MM.1S (cell line): ENCODE measurements at regions not wholly inside any gene's neighbourhood (a gene's known extent, or its start where the extent isn't known, plus 50 kb on each side); places are given as distances from the start of the nearest gene placed in this dataset.

ENCODE experiments used
- DNase-seq: peaks from one replicate; pipeline ENCODE4 v3.0.0-alpha.2; 2015
- H2AFZ ChIP-seq: fragments of 300-600 bp; sonication (generic); 2 replicates; pipeline ENCODE4 v1.6.0; 2016; ENCODE audit warnings: antibody characterized with exemption, low read length
- H3F3A ChIP-seq: fragments of 300-600 bp; sonication (generic); 2 replicates; pipeline ENCODE4 v1.6.1; 2016; ENCODE audit warnings: mild to moderate bottlenecking, antibody characterized with exemption, low read length, moderate library complexity, mixed read lengths; ENCODE audit not compliant: insufficient read depth
- H3K27ac ChIP-seq: fragments of 300-600 bp; sonication (generic); 2 replicates; pipeline ENCODE4 v1.5.1; 2016; ENCODE audit warnings: mild to moderate bottlenecking, low read length
- H3K27me3 ChIP-seq: fragments of 300-600 bp; sonication (generic); replicated peaks from 2 replicates; pipeline ENCODE4 v1.6.0; 2016; ENCODE audit warnings: low read length; ENCODE audit not compliant: insufficient read depth
- H3K36me3 ChIP-seq: fragments of 300-600 bp; sonication (generic); replicated peaks from 2 replicates; pipeline ENCODE4 v1.6.1; 2016; ENCODE audit warnings: mild to moderate bottlenecking, low read length, mixed read lengths; ENCODE audit not compliant: insufficient read depth
- H3K4me1 ChIP-seq: fragments of 300-600 bp; sonication (generic); 2 replicates; pipeline ENCODE4 v1.6.1; 2016; ENCODE audit warnings: low read length, mixed read lengths
- H3K4me2 ChIP-seq: fragments of 300-600 bp; sonication (generic); 2 replicates; pipeline ENCODE4 v1.6.0; 2016; ENCODE audit warnings: low read depth, low read length
- H3K4me3 ChIP-seq: fragments of 300-600 bp; sonication (generic); 2 replicates; pipeline ENCODE4 v1.5.1; 2016; ENCODE audit warnings: low read length, mixed read lengths
- H3K79me2 ChIP-seq: fragments of 300-600 bp; sonication (generic); 2 replicates; pipeline ENCODE4 v1.6.1; 2016; ENCODE audit warnings: mixed run types, low read length, mixed read lengths
- H3K9ac ChIP-seq: fragments of 300-600 bp; sonication (generic); 2 replicates; pipeline ENCODE4 v1.6.1; 2016; ENCODE audit warnings: low read length, mixed read lengths
- H3K9me2 ChIP-seq: fragments of 300-600 bp; sonication (generic); replicated peaks from 2 replicates; pipeline ENCODE4 v1.6.1; 2016; ENCODE audit warnings: mild to moderate bottlenecking, low read length, mixed read lengths; ENCODE audit not compliant: insufficient read depth
- H3K9me3 ChIP-seq: fragments of 300-600 bp; sonication (generic); replicated peaks from 2 replicates; pipeline ENCODE4 v1.6.1; 2016; ENCODE audit warnings: mild to moderate bottlenecking, low read length, mixed read lengths; ENCODE audit not compliant: insufficient read depth
- H4K20me1 ChIP-seq: fragments of 300-600 bp; sonication (generic); 2 replicates; pipeline ENCODE4 v1.6.1; 2016; ENCODE audit warnings: mild to moderate bottlenecking, low read length, moderate library complexity, mixed read lengths; ENCODE audit not compliant: insufficient read depth
- EZH2 ChIP-seq: fragments of 300-600 bp; sonication (generic); optimal IDR thresholded peaks from 2 replicates; pipeline ENCODE3; 2017; ENCODE audit warnings: low read depth, mild to moderate bottlenecking, antibody characterized with exemption, low read length, mixed read lengths
- EZH2phosphoT487 ChIP-seq: fragments of 300-600 bp; sonication (generic); IDR thresholded peaks from 2 replicates; pipeline ENCODE4 v1.6.1; 2018; ENCODE audit warnings: antibody characterized with exemption, low read length
- TF ChIP-seq, protein P1 (sequence below): fragments of 300-600 bp; sonication (generic); IDR thresholded peaks from 2 replicates; pipeline ENCODE4 v1.5.1; 2016; ENCODE audit warnings: antibody characterized with exemption, low read length, mixed read lengths

DNA sequence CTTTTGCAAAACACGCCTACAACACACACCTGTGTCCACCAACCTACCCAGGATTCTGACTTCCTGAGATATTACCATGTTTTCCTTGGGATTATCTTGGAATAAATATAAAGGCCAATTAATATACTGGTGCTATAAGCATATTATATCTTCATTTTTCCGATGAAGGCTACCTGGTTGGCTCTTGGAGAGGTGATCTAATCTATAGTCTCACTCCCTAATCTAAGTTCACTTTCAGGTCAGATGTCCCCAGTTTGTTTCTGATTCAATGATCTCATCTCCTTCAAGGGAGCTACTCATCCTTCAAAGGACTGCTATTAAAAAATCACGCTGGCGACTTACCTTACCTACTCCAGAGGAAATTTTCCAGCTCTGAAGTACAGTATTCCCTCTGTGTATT lies 517.5 kb downstream of the KLF5 start:
- Histone ChIP-seq H2AFZ (no peak overlapping the region), H3K9me3 (no peaks in the 10 kb centered on the region), H3K4me2 (no peak overlapping the region), H3K36me3 (no peaks in the 10 kb centered on the region), H3K9me2 (no peaks in the 10 kb centered on the region), H3K27ac (no peak overlapping the region), H3K9ac (no peak overlapping the region), H3K27me3 (no peaks in the 10 kb centered on the region), H3K79me2 (no peaks in the 10 kb centered on the region), H3F3A (no peaks in the 10 kb centered on the region), H3K4me1 (no peaks in the 10 kb centered on the region), H3K4me3 (no peak overlapping the region), H4K20me1 (no peaks in the 10 kb centered on the region)
- no peak for DNase-seq
- no peak for TF ChIP-seq EZH2phosphoT487
- no peak for TF ChIP-seq EZH2
- TF ChIP-seq, protein P1, sequence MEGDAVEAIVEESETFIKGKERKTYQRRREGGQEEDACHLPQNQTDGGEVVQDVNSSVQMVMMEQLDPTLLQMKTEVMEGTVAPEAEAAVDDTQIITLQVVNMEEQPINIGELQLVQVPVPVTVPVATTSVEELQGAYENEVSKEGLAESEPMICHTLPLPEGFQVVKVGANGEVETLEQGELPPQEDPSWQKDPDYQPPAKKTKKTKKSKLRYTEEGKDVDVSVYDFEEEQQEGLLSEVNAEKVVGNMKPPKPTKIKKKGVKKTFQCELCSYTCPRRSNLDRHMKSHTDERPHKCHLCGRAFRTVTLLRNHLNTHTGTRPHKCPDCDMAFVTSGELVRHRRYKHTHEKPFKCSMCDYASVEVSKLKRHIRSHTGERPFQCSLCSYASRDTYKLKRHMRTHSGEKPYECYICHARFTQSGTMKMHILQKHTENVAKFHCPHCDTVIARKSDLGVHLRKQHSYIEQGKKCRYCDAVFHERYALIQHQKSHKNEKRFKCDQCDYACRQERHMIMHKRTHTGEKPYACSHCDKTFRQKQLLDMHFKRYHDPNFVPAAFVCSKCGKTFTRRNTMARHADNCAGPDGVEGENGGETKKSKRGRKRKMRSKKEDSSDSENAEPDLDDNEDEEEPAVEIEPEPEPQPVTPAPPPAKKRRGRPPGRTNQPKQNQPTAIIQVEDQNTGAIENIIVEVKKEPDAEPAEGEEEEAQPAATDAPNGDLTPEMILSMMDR: no peak

GRCh38 chr13:73572824-73573223 lies 514.0 kb downstream of the KLF5 start:
- H3K4me1 ChIP-seq: no peaks in the 10 kb centered on the region
- no peaks in the 10 kb centered on the region for H3K9me3 ChIP-seq
- H3K4me2 ChIP-seq: no peak overlapping the region
- no peaks in the 10 kb centered on the region for H3K36me3 ChIP-seq
- no peaks in the 10 kb centered on the region for H3K79me2 ChIP-seq
- H3F3A ChIP-seq: no peaks in the 10 kb centered on the region
- H3K4me3 ChIP-seq: no peak overlapping the region
- no peak for TF ChIP-seq EZH2
- TF ChIP-seq, protein P1: no peak
- TF ChIP-seq EZH2phosphoT487: no peak
- no peaks in the 10 kb centered on the region for H3K27me3 ChIP-seq
- DNase-seq: no peak
- no peak overlapping the region for H2AFZ ChIP-seq
- H3K9ac ChIP-seq: no peak overlapping the region
- no peaks in the 10 kb centered on the region for H4K20me1 ChIP-seq
- H3K27ac ChIP-seq: no peak overlapping the region
- H3K9me2 ChIP-seq: no peaks in the 10 kb centered on the region

DNA sequence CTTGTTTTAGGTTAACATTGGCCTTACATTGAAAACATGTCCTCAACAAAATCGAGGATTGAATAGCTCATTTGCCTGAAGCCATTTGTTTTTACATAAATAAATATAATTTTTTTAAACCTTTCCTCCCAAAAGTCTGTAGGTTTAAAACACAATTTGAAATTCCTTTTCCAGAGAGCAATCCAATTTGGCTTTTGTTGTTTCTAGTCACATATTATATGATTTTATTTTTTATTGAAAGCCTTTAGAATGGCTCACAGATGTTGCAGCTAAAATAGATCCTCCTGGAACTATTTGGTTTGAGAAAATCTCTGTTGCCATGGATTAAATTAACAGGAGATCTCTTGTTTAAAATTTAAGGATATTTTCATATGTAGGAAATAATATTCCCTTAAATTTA lies 512.6 kb downstream of the KLF5 start:
- Histone ChIP-seq H2AFZ (no peak overlapping the region), H3K4me1 (no peaks in the 10 kb centered on the region), H3K4me2 (no peak overlapping the region), H3K27me3 (no peaks in the 10 kb centered on the region), H3F3A (no peaks in the 10 kb centered on the region), H3K36me3 (no peaks in the 10 kb centered on the region), H3K79me2 (no peaks in the 10 kb centered on the region), H3K27ac (no peak overlapping the region), H4K20me1 (no peaks in the 10 kb centered on the region), H3K9me3 (no peaks in the 10 kb centered on the region), H3K9me2 (no peaks in the 10 kb centered on the region), H3K4me3 (no peak overlapping the region), H3K9ac (no peak overlapping the region)
- no peak for DNase-seq
- TF ChIP-seq, protein P1: no peak
- no peak for TF ChIP-seq EZH2
- TF ChIP-seq EZH2phosphoT487: no peak
